Calu3 (cell line): ENCODE measurements at regions not wholly inside any gene's neighbourhood (a gene's known extent, or its start where the extent isn't known, plus 50 kb on each side); places are given as distances from the start of the nearest gene placed in this dataset.

ENCODE experiments used
- BruUV-seq: library from RNA; stranded (reverse); fragments of 400-500 nt; replicated peaks from 2 replicates; lab custom pipeline; 2021; lab: Mats Ljungman, UMichigan
- CTCF ChIA-PET: fragments of 300-600 bp; sonication (Branson Sonifier 250); formaldehyde crosslinking; loops from one replicate; lab custom pipeline; 2022; ENCODE audit warnings: antibody characterized with exemption; lab: Charles Lee
- DNase-seq: peaks from one replicate; pipeline ENCODE4 v3.0.0; 2022
- H3K27ac Mint-ChIP-seq: one replicate; pipeline ENCODE4 v1.8.0; 2022; ENCODE audit warnings: mixed read lengths; ENCODE audit not compliant: unreplicated experiment
- H3K27me3 Mint-ChIP-seq: one replicate; pipeline ENCODE4 v1.8.0; 2022; ENCODE audit warnings: mixed read lengths; ENCODE audit not compliant: unreplicated experiment
- H3K36me3 Mint-ChIP-seq: one replicate; pipeline ENCODE4 v1.8.0; 2022; ENCODE audit warnings: mild to moderate bottlenecking, moderate library complexity, mixed read lengths; ENCODE audit not compliant: insufficient read depth, unreplicated experiment
- H3K4me1 Mint-ChIP-seq: one replicate; pipeline ENCODE4 v1.8.0; 2022; ENCODE audit warnings: mild to moderate bottlenecking, low read depth, mixed read lengths; ENCODE audit not compliant: unreplicated experiment
- H3K4me3 Mint-ChIP-seq: one replicate; pipeline ENCODE4 v1.8.0; 2022; ENCODE audit warnings: mild to moderate bottlenecking, low read depth, moderate library complexity, mixed read lengths; ENCODE audit not compliant: unreplicated experiment
- H3K9me3 Mint-ChIP-seq: one replicate; pipeline ENCODE4 v1.8.0; 2022; ENCODE audit warnings: low read depth, mixed read lengths; ENCODE audit not compliant: unreplicated experiment
- CTCF ChIP-seq: fragments of 200-600 bp; IDR thresholded peaks from one replicate; pipeline ENCODE4 v1.8.0; 2022; ENCODE audit warnings: antibody characterized with exemption; ENCODE audit not compliant: unreplicated experiment
- intact Hi-C: fragments of 100-400 bp; cut with micrococcal nuclease; formaldehyde crosslinking; loops from one replicate; pipeline ENCODE4 v1.10.0; 2022; ENCODE audit not compliant: unreplicated experiment

- no peak for TF ChIP-seq CTCF
Observed at GRCh38 chr13:95356916-95357315, 55.7 kb upstream of the ABCC4 start.

GRCh38 chr13:95357875-95358274 is 56.6 kb upstream of the ABCC4 start:
- Mint-ChIP-seq H3K4me3 (no peak overlapping the region), H3K4me1 (no peaks in the 10 kb centered on the region), H3K9me3 (no peaks in the 10 kb centered on the region), H3K36me3 (no peaks in the 10 kb centered on the region), H3K27me3 (no peaks in the 10 kb centered on the region), H3K27ac (no peak overlapping the region)
- no peak for TF ChIP-seq CTCF
- DNase-seq: no peak
- intact Hi-C loops: no loop called here
- CTCF ChIA-PET: no interaction called here
- BruUV-seq: no TSS peak

More at GRCh38 chr13:95356916-95357315, 55.7 kb upstream of the ABCC4 start:
- Mint-ChIP-seq H3K9me3 (no peaks in the 10 kb centered on the region), H3K27me3 (no peaks in the 10 kb centered on the region), H3K36me3 (no peaks in the 10 kb centered on the region), H3K4me3 (no peak overlapping the region), H3K4me1 (no peaks in the 10 kb centered on the region), H3K27ac (no peak overlapping the region)
- intact Hi-C loops: no loop called here
- CTCF ChIA-PET: no interaction called here
- no peak for DNase-seq
- no TSS peak for BruUV-seq

- BruUV-seq: no TSS peak
- H3K4me1 Mint-ChIP-seq: no peaks in the 10 kb centered on the region
- intact Hi-C loops: no loop called here
- H3K27ac Mint-ChIP-seq: no peak overlapping the region
- no peak overlapping the region for H3K4me3 Mint-ChIP-seq
- H3K9me3 Mint-ChIP-seq: no peaks in the 10 kb centered on the region
- no peaks in the 10 kb centered on the region for H3K27me3 Mint-ChIP-seq
- CTCF ChIA-PET: no interaction called here
- no peak for TF ChIP-seq CTCF
- no peaks in the 10 kb centered on the region for H3K36me3 Mint-ChIP-seq
- no peak for DNase-seq
Observed at GRCh38 chr13:95360052-95360451, 58.8 kb upstream of the ABCC4 start.

GRCh38 chr13:95360464-95361097 is 59.3 kb upstream of the ABCC4 start:
- BruUV-seq: no TSS peak
- no peaks in the 10 kb centered on the region for H3K9me3 Mint-ChIP-seq
- H3K4me1 Mint-ChIP-seq: no peaks in the 10 kb centered on the region
- no peaks in the 10 kb centered on the region for H3K36me3 Mint-ChIP-seq
- TF ChIP-seq CTCF: no peak
- no peaks in the 10 kb centered on the region for H3K27me3 Mint-ChIP-seq
- DNase-seq: no peak
- no peak overlapping the region for H3K27ac Mint-ChIP-seq
- intact Hi-C loops: no loop called here
- H3K4me3 Mint-ChIP-seq: no peak overlapping the region
- CTCF ChIA-PET: no interaction called here
